HG02981 (cell line): ENCODE measurements at regions not wholly inside any gene's neighbourhood (a gene's known extent, or its start where the extent isn't known, plus 50 kb on each side); places are given as distances from the start of the nearest gene placed in this dataset.
"Not testable (repeated sequence)": the region's sequence is repeated elsewhere in the genome, so short reads cannot be mapped to it uniquely, and the experiment has no call there.

Source experiments
- ATAC-seq: cut with Tn5 transposase; IDR thresholded peaks from one replicate; pipeline ENCODE4 v1.9.1; 2021; ENCODE audit warnings: mild to moderate bottlenecking, moderate library complexity; ENCODE audit not compliant: unreplicated experiment

DNA sequence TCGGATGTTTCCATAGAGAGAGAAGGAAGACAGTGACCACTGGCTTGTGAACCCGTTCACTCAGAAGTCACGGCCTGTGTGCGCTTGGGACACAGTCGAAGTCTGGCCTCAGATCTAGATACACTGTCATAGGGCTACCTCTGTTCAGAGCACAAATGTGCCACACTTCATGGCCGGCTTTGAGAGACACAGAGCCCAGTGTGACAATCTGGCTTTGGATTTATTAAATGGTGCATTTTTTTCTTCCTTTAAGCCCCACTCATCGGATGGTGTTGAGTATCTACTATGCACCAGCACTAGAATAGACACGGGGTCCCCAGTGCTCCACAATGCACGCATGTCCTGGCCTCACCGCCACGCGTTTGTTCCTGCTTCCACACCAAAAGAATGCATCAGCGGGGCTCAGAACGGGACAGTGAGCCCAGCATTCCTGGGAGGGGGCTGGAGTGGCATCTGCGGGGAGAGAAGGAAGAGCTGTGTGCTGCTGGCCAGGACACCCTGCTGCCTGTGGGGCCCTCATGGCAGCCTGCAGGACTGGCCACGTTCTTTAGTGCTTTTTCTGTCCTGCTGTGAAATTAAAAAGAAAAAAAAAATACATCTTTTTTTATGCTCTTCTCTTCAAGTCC is 738.9 kb upstream of the SALL3 start:
- no peak for ATAC-seq

DNA sequence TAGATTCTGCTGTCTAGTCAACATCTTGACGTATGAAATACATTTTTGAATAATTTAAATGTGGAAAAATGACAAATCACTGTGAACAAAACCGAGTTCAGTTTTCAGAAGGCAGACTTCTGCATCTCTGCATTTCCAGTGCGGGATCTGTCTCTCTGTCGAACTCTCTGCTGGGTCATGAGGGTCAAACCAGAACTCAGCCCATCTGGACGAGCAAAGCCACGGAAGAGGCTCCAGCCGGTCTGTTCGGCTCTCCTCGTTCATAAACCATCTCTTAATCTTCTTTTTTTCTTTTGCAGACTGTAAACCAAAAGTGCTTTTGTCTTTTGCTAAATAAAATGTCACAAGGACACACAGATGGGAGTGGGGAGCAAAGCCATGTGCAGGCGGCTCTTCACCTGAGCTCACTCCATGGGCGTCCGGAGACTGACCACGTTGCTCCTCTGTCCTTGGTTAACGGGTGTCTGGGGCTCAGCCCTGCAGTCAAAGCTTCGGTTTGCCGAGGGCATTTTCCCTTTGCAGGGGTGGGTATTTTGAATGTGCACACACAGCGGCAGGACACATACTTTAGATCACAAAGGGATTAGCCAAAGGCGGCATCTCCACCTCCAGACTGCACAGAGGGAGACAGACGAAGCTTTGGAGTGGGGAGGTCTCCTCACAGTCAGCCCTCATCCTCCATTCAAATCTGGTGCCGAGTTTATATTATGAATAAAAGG is 737.9 kb upstream of the SALL3 start:
- no peak for ATAC-seq

DNA sequence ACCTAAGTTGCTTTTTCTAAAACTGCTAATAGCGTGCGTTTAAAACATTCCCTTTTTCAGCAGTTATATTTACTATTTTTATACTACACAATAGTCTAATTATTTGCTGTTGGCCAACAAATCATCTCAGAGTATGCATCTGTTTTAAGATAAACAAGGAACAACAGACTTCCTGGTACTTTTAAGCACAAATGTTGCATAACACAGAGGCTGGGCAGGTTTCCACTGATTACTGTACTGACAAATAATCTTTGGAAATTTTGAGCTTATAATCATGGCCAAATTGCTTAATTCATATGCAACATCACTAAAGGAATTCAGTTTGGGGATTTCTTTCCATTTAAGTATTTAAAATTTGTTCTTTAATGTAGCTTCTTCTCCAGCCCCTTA is 737.4 kb upstream of the SALL3 start:
- no peak for ATAC-seq

DNA sequence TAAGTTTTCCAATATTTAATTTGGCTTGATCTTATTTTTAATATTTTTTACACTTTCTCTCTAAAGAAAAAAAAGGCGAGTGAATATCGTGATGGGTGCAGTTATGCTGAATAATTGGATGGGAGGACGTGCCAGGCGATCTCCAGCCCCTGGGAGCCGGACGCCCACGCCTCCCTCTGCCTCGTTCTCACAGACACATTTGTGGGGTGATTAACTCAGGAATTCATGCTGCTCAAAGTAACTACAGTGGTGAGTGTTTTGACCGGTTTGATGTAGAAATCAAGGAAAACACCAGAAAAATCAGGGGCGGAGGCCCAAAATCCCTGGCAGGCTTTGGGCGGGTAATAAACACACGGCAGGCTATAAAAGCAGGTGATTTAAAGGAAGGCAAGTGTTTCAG is 736.8 kb upstream of the SALL3 start:
- ATAC-seq, result no peak

DNA sequence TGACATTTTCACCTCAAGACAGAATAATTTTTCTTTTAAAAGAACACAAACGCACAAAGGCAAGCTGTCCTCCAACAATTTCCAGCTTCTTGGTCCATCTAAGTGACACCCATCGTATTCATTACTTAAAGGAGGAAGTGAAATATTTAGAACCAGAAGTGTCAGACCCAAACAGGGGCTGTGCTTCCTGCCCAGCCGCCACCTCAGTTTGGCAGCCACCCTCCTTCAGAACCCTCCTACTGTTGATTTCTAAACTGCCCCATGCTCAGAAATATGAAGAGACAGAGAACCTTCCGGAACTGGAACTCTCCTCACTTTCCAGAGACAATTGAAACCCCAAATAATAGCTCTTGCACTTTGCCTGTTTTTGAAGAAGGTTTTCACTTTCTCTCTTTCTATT is 734.8 kb upstream of the SALL3 start:
- no peak for ATAC-seq

DNA sequence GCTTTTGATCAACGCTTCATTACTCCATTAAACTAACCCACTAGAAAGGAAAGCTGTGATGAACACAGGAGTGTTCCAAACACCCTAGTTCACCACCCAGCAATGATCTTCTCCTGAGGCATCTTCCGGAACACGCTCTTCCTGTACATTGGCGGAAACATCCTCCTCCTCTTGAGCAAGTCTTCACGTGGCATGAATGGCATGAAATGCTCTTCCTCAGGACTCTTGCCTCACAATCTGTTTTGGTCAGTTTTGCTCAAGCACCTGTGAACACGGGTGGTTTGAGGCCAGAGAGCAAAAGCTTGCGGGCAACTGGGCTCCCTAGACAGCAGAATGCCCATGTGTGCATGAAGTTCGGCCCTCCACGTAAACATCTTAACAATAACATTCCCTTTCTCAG is 734.2 kb upstream of the SALL3 start:
- ATAC-seq, result no peak

DNA sequence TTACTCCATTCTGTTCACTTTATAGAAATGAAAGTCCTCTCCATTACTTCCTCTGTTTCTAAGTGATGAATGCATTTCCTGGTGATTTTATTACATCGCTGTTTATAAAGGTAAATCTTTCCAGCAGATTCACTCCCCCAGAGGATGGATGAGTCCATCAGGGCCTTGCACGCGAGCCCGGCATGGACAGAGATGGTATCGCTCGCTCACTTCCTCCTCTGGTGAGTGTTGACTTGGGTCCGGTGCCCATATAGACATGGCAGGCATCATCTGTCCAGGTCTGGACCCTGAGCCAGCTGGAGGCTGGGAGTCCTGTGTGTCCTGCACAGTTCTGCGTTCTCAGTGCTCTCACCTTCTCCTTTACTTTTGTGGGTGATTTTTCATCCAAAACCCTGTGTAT is 733.6 kb upstream of the SALL3 start:
- no peak for ATAC-seq

DNA sequence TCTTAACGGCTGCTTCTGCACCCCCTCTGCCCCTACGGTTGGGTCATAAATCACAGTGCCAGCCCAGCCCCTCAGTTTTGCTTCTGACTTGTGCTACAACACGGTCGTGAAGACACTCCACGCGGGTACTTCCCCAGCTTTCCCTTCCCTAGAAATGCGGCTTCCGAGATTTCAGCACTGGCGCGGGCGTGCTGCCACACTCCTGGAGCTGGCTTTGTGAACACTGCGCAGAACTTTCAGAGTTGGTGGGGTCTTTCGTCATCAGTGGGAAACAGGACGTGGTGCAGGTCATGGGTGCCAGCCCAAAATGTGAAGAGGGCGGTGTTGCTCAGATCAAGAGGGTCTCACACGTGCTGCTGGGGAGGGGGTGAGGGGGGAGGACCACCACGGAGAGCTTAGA is 733.0 kb upstream of the SALL3 start:
- ATAC-seq, result no peak

DNA sequence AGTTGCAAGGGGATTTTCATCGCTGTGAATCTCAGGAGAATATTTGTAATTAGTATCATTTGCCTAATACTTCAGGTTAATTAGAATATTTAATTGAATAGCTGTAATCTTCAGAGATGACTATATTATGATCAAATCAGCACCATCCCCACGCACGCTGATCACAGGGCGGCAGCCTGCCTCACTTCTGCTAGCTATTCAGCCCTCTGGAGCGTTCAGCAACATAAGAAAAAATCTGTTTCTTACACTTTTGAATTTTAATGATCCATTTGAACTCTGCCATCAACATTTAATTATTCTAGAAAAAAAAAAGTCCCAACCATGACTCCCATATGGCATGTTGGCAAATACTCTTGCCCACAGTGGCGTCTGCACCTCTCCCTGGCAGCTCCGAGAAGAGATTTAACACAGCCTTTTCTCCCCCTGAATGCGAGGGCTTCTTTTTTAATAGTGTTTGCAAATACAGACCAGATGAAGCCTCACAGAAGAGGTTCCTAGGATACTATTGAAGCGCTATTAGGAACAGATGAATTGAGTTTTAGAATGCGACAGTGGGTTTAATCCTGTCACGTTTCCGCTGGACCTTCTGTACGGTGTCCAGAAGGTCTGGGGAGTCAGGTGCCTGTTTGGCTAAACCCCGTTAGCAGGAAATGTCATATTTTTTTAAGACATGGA is 731.9 kb upstream of the SALL3 start:
- ATAC-seq, result no peak

DNA sequence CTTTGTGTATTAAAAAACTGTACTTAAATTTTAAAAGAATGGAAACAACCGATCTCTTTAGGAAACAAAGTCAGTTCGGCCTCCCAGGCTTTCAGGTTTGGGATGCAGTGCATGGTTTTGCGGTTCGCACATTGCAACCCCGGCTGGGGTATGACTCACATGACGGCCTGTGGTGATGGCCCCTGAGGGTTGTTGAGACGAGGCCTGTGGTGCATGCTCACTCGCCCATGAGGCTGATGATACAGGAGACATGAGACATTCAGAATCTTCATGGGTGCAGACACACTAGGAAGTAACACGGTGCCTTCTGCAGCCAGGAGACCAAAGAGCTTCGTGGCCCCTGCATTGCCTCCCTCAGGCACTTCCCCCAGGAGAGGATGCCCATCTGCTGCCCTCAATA is 724.6 kb upstream of the SALL3 start:
- ATAC-seq, result no peak

DNA sequence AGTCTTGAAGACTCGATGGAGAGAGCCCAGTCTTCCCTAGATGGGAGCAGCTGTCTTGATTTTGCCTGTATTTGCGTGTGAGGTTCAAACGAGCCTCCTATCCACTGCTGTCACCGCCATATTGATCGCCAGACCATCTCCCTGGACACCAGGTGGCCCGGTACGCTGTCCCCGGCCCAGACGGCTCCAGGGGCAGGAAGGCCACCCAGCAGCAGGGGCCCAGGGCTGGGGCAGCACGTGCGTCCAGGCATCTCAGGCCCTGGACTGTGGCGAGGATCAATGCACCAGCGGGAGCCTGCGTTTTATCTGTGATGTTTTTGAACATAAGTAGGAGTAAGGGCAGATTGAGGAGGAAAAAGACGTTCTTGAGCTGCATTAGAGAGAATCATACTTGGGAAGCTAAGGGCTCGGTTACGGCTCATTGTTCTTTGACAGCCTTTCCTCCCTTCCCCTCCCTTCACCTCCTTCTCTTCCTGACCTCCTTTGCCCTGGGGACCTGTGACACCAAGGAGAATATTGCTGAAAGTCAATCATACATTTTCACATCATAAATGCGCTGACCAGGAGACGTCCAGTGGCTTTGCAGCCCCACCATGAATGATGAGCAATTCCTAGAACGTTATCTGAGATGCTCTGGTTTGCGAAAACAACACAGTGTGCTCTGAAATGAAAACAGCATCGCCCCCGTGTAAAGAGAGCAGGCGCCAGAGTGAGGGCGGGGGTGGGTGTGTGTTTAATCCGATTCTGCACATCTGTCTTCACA is 711.2 kb upstream of the SALL3 start:
- no peak for ATAC-seq

DNA sequence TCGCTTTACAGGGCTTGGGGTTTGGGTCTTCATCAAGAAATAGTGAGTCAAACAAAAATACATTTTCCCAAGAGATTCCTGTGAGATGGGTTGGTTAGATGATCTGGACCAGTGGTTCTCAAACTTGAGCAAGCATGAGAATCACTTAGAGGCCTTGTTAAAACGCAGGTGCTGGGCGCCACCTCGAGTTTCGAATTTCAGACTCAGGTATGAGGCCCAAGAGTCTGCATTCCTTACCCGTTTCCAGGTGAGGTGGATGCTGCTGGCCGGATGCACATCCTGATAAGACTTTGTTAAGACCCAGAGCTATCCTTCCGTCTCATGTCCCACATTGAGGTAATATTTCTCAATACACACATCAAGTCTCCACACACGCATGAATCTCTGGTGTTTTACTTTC is 707.8 kb upstream of the SALL3 start:
- ATAC-seq, result no peak

DNA sequence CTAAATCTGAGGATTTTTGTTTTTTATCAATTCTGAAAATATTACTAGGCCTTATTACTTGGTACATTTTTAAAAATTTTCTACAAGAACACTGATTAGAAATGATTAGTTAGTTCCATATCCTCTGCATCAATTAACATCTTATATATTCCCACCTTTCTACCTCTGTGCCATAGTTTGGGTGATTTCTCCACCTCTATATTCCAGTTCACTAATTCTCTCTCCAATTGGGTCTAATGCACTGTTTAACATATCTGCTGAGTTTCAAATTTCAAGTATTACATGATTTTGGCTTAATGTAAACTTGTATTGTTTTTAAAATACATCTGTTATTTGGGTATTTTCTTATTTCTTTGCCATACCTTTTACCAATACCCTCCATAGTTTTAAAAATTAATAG is 705.7 kb upstream of the SALL3 start:
- ATAC-seq, result no peak

DNA sequence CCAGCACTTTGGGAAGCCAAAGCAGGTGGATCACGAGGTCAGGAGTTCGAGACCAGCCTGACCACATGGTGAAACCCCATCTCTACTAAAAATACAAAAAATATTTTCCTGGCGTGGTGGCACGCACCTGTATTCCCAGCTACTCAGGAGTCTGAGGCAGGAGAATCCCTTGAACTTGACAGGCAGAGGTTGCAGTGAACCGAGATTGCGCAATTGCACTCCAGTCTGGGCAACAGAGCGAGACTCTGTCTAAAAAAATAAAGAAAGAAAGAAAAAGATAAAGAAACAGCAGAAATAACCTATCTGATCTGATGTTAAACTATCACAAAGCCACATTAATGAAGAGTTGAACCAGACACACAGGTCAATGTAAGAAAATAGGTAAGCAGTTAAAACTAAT is 696.2 kb upstream of the SALL3 start:
- not testable (repeated sequence) for ATAC-seq

DNA sequence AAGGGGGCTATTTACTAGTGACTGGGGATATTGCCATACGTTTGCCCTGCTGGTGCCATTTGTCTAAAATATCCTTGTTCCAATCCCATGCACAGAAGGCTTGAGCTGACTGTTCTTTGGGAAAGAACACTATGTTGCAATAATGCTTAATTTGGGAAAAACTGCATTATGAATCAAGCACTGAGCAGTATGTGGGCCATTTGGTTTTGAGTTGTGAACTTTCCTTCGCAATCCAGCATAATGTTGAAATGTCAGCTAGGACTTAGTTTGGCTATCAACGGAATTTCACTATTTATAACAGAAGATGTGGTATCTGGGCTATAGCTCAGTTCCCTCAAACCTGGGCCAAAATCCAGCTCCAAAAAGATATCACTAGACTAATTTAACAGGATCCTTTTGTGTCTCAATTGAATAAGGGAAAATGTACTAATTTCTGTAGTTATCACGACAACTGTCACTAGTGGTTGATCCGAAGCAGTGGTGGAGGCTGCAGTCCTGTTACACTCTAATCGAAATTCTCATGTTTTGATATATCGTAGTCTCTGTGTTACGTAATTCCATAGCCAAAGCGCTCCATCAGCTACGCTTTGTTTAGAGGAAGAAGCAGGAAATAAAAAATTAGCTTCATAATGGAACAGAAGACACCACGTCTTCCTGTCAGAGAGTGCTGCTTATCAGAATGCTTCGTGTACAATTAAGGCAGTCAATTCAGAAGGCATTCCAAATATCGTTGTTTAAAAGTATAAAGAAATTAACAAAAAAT is 686.8 kb upstream of the SALL3 start:
- ATAC-seq, result no peak

DNA sequence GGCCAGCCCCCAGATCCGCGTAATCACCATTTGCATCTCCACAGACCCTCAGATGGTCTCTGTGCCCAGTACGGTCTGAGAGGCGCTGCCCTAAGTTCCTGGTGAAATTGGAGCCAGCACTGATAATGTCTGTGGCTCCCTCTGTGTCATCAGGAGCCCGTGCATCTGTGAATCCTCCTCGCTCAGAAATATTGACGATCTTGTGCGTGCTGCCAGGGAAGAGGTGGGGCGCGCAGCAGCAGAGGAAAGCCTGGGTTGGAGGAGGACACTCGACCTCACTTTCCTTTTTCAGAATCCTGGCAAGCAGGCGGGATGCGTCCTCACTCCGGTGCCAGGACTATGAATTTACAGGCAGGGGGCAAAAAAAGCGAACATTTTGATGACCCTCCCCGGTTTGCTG is 686.1 kb upstream of the SALL3 start:
- ATAC-seq, result no peak

DNA sequence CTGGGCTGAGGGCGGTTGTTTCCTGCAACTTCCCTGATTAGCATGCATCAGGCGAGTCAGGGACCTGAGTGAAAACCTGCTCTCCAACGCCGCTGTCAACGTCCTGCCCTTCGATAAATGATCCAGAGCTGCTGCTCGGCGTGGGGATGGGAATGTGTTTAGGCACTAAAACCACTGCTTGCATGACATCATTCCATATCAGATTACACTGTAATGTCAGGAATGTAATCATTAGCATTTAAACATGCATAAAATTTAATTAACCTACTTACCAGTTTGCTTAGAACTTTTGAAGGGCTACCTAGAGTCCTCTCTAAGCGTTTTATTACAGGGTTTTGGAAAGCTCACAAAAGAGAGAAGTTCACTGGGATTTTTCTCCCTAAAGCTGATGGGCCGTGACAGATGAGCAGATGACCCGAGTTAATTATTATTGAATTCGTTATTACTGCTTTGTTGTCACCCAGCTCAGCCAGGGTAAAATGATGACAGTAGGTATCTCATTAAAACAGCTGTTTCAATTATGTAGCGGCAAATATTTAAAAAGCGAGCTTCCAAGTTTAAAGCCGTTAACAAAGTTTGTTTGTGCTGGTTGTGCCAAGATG is 685.6 kb upstream of the SALL3 start:
- ATAC-seq, result no peak

DNA sequence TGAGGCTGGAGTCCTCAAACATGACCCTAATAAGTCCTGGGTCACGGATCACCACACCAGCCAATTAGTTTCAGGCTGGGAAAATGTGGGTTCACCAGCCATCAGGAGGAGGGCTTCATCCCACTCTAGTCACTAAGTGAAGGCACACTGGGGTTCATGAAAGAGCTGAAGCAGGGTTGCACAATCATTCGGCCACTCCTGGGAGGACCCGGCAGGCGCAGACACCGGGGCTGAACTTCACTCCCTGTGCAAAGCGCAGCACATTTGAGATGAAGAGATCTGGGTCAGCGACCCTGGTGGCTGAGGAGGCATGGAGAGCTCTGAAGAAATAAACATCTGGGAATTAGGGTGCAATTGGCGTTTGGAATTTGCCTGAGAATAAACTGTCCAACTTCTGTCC is 684.4 kb upstream of the SALL3 start:
- ATAC-seq, result no peak

DNA sequence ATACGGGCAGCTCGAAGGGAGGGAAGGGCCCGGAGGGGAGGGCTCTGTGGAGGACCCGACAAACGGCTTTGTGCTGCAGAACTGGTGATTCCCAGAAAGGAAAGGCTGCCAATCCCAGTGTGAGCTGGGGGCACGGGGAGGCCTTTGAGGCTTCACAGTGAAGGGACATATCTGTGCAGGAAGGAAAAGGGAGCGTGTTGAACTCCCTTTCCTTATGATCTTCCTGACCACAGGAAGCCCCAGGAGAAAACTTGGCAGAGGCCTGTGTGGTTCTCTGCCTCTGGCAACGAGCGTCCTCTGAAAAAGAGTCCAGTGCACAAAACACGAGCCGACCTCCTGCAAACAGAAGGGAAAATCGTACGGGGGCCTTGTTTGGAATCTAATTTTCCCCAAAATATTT is 683.5 kb upstream of the SALL3 start:
- no peak for ATAC-seq

DNA sequence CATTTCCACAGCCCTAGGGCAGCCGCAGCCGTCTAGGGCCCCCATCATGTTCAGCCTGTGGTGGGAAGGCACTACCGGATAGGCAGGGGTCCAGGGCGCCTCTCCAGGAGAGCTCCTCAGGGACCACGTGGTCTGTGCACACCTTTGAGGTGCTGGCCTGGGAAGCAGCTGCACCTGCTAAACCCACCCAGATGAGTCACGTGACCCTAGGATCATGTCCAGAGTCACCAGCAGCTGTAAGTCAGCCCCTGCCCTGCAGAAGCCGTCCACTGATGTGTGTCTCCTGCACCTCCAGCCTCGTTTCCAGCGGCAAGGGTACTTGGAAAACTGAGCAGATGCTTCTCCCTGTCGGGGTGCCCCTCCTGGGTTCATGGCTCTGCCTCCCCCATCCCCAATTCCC is 682.6 kb upstream of the SALL3 start:
- no peak for ATAC-seq
